Fibroblast of skin of back (primary cell): ENCODE measurements at regions not wholly inside any gene's neighbourhood (a gene's known extent, or its start where the extent isn't known, plus 50 kb on each side); places are given as distances from the start of the nearest gene placed in this dataset.

Source experiments
- DNase-seq: peaks from one replicate; pipeline ENCODE4 v3.0.0-alpha.2; 2013

DNA sequence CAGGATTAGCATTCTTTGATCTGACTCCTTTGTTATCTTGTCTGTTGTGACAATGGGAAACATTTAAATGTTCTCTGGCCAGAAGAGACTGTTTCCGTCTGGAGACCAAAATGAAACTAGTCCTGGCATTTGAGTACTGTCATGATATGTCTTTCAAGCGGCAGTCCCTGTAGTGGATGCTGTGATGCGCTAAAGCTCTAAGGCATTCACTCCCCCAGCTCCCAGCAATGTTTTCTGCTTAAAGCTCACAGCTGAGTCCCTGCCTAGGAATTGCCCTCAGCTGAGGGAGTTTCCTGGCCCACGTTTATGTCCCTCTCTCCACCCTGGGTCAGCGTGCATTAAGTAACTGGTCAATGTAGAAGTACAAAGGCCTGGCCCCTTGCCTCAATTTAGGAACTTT, 109.4 kb downstream of the UCHL5 start:
- DNase-seq: no peak

GRCh38 chr1:192950926-192951325, 108.2 kb downstream of the UCHL5 start:
- DNase-seq: no peak

DNA sequence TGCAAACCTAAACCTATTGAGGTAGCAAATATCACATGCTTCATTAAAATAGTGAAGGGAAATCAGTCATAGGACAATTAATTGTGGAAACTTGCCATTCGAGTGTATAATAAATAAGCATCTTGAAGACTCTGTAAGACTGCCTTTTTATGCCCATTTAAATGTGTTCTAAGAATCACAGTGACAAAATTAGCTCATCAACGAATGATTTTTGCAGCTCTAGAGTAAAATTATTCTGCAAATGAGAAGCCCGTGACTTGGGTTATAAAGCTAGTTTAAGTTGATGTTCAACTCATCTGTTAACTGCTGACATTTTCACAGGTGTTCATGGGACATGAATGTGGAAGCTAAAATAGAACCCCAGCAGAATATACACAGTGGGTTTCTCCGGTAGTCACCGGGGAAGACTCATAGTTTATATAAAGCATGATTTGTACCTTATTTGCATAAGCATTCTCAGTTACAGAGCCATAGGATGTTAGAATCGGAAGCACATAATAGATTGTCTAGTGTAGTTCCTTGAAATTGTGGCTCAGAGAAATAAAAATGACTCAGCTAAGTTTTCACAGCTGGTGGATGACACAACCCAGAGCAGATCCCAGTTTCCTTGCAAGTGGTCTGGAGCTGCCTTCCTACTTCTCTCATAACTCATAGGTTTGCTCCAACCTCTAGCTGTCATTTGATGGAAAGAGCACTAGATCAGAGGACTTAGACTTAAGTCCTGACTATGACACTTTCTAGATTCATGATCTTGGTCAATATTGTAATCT, 107.3 kb downstream of the UCHL5 start:
- peak; percentile 87 for DNase-seq

DNA sequence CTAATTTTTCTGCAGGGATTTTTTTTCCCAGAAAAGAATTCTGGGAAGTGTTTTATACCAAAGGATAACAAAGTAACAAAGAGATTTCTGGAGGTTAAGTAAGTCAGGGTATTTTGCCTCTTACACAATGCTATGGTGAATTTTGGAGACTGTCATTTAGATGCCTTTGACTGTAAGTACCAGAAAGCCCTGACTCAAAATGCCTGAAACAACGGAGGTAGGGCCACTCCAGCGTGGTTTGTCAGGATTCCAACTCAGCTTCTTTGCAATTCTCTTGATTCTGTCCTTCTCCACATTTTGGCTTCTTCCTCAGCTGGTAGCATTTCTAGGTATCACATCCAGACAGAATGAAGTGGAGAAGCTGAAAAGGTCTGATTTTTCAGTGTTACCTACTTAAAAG, 106.5 kb downstream of the UCHL5 start:
- DNase-seq: peak; percentile 26

- no peak for DNase-seq
Measured at GRCh38 chr1:192954705-192955265, 104.4 kb downstream of the UCHL5 start.

DNA sequence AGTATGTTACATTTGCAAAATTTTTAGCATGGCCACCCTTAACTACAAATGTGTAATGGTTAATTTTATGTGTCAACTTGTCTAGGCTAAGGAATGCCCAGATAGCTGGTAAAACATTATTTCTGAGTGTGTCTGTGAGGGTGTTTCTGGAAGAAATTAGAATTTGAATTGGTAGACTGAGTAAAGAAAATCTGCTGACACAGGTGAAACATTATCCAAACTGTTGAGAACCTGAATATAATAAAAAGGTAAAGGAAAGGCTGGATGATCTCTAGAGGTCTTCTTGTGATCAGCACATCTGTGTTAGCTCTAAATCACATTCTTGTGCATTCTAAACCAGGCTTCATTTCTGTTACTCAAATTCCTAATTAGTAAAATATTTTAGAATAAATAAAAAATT, 100.8 kb downstream of the UCHL5 start:
- no peak for DNase-seq

- DNase-seq: peak; percentile 71
Measured at GRCh38 chr1:192958871-192959270, 100.3 kb downstream of the UCHL5 start.

DNA sequence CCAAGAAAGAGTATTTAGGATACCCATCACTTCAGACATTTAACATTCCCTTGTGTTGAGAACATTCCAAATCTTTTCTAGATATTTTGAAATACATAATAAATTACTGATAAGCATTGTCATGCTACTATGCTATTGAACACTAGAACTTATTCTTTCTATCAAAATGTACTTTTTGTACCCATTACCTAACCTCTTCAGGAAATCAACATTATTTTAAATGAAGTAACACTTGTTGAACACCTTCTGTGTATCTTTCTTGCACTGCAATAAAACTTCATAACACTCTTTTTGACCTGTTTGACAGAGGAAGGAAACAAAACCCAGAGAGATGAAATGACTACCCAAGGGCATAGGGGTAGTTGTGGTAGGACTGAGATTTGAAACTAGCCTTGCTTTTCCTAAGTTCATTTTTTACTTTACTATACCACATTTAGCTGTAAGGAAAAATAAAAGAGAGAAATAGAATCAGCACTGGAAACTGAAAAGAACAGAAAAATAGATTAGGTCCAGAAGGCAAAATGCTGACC, 99.4 kb downstream of the UCHL5 start:
- no peak for DNase-seq
